ENCODE measurements at regions not wholly inside any gene's neighbourhood (a gene's known extent, or its start where the extent isn't known, plus 50 kb on each side); places are given as distances from the start of the nearest gene placed in this dataset.

DNA sequence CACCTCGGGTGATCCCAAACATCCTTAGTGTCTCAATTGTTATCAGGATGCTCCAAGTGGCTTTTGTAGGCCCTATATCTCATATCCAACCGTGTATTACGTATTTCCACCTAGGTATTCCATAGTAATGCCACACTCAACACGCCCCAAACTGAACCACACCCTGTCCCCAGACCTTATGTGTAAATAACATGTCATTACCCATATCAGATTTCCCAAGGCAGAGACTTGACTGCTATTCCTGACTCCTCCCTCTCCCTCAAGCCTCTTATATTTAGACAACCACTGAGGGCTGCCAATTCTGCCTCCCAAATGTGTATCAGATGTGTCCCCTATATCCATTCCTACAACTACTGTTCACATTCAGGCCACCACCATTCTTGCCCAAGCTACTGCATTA lies 132.8 kb upstream of the NCAM1 start:
- in situ Hi-C loops (cut with MboI; ENCODE audit: low pct_ligation_motif_present in 1 of 4, low pct_unique_long_range_greater_than_20kb in 1 of 4, low sequenced_read_pairs in 3 of 4), result no loop called here
- intact Hi-C loops (cut with DNase I; ENCODE audit: low total_unique reads), result no loop called here
- Histone ChIP-seq H3K36me3 (no peaks in the 10 kb centered on the region), H3K4me1 (no peaks in the 10 kb centered on the region), H3K9me3 (no peaks in the 10 kb centered on the region), H3K27me3 (no peaks in the 10 kb centered on the region), H3K27ac (no peak overlapping the region), H3K4me3 (no peak overlapping the region)
- DNase-seq, result no peak
- WGBS, 2 donors (ENCODE audit: low coverage in 1 of 2), result 57 to 68% methylated on average over 3 to 4 of the region's 4 CpGs
- TF ChIP-seq POLR2AphosphoS5 (IDR thresholded peaks at IDR 0.05) (no peak), POLR2A (IDR thresholded peaks at IDR 0.05) (no peak), EP300 (IDR thresholded peaks at IDR 0.05; ENCODE audit: low read depth) (no peak)
- TF ChIP-seq, protein P1, sequence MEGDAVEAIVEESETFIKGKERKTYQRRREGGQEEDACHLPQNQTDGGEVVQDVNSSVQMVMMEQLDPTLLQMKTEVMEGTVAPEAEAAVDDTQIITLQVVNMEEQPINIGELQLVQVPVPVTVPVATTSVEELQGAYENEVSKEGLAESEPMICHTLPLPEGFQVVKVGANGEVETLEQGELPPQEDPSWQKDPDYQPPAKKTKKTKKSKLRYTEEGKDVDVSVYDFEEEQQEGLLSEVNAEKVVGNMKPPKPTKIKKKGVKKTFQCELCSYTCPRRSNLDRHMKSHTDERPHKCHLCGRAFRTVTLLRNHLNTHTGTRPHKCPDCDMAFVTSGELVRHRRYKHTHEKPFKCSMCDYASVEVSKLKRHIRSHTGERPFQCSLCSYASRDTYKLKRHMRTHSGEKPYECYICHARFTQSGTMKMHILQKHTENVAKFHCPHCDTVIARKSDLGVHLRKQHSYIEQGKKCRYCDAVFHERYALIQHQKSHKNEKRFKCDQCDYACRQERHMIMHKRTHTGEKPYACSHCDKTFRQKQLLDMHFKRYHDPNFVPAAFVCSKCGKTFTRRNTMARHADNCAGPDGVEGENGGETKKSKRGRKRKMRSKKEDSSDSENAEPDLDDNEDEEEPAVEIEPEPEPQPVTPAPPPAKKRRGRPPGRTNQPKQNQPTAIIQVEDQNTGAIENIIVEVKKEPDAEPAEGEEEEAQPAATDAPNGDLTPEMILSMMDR (IDR thresholded peaks at IDR 0.05), result no peak

DNA sequence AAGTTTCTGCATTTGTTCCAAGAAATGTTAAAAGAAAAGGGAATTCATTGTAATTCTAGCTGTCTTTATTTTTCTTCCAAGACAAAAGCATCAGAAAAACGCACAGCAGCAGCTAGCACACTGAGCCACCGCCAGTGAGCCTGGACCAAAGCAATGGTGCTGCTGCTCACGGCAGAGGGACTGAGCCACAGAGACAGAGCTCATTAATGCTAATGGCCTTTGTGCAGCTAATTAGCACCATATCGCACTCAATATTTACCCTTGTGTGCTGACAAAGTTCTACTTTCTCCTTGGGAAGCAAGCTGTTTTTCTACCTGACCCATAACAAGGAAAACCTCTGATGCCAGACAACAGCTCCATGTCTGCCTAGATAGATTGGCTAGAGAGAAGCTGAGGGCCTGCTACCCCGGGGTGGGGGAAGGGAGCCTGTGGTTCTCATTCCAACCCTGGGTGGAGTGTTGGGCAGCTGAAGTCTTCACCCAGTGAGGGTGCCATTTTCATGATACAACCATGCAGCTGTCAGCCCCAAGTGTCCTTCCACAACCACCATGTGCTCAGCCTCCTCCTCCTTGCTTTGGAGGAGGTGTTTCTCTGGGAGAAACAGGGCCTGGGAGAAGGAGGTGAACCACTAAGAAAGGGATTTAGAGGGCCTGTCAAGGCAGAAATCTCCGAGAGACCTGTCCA lies 131.1 kb upstream of the NCAM1 start:
- TF ChIP-seq POLR2A (IDR thresholded peaks at IDR 0.05) (no peak), EP300 (IDR thresholded peaks at IDR 0.05; ENCODE audit: low read depth) (no peak), POLR2AphosphoS5 (IDR thresholded peaks at IDR 0.05) (no peak)
- TF ChIP-seq, protein P1 (IDR thresholded peaks at IDR 0.05), result no peak
- H3K27ac ChIP-seq, result no peak overlapping the region
- no peaks in the 10 kb centered on the region for H3K36me3 ChIP-seq
- in situ Hi-C loops (cut with MboI; ENCODE audit: low pct_ligation_motif_present in 1 of 4, low pct_unique_long_range_greater_than_20kb in 1 of 4, low sequenced_read_pairs in 3 of 4) (no loop called here), intact Hi-C loops (cut with DNase I; ENCODE audit: low total_unique reads) (no loop called here)
- no peaks in the 10 kb centered on the region for H3K27me3 ChIP-seq
- DNase-seq, result no peak
- no peaks in the 10 kb centered on the region for H3K9me3 ChIP-seq
- 83 to 84% methylated on average over 4 to 6 of the region's 6 CpGs for WGBS, 2 donors (ENCODE audit: low coverage in 1 of 2)
- H3K4me3 ChIP-seq, result no peak overlapping the region
- no peaks in the 10 kb centered on the region for H3K4me1 ChIP-seq

DNA sequence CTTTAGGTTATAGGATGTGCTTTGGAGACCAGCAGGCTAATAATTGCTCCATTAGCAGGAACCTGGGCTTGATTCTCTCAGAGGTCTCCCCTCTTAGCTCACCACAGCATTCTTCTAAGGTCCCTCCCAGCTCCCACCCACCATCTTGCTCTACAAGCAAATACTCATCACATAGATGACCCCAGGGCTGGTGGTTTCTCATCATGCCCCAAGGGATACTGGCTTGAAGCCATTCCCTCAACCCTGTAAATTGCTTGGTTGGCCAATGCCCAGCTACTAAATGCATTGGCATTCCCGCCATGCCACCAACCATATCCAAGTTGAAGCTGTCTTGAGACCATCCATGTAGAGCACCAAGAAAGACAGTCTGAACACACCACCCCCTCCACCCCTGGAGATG lies 130.2 kb upstream of the NCAM1 start:
- H3K27me3 ChIP-seq, result no peaks in the 10 kb centered on the region
- H3K27ac ChIP-seq, result no peak overlapping the region
- H3K4me3 ChIP-seq, result no peak overlapping the region
- no peaks in the 10 kb centered on the region for H3K36me3 ChIP-seq
- WGBS, 2 donors (ENCODE audit: low coverage in 1 of 2), result 95% methylated on average over 1 of the region's 1 CpG; no CpG with 5 or more reads in 1 of the 2 donors
- H3K4me1 ChIP-seq, result no peaks in the 10 kb centered on the region
- TF ChIP-seq POLR2A (IDR thresholded peaks at IDR 0.05), result no peak
- no peak for TF ChIP-seq POLR2AphosphoS5 (IDR thresholded peaks at IDR 0.05)
- TF ChIP-seq, protein P1 (IDR thresholded peaks at IDR 0.05), result no peak
- TF ChIP-seq EP300 (IDR thresholded peaks at IDR 0.05; ENCODE audit: low read depth), result no peak
- in situ Hi-C loops (cut with MboI; ENCODE audit: low pct_ligation_motif_present in 1 of 4, low pct_unique_long_range_greater_than_20kb in 1 of 4, low sequenced_read_pairs in 3 of 4), result no loop called here
- DNase-seq, result no peak
- H3K9me3 ChIP-seq, result no peaks in the 10 kb centered on the region
- intact Hi-C loops (cut with DNase I; ENCODE audit: low total_unique reads), result no loop called here

DNA sequence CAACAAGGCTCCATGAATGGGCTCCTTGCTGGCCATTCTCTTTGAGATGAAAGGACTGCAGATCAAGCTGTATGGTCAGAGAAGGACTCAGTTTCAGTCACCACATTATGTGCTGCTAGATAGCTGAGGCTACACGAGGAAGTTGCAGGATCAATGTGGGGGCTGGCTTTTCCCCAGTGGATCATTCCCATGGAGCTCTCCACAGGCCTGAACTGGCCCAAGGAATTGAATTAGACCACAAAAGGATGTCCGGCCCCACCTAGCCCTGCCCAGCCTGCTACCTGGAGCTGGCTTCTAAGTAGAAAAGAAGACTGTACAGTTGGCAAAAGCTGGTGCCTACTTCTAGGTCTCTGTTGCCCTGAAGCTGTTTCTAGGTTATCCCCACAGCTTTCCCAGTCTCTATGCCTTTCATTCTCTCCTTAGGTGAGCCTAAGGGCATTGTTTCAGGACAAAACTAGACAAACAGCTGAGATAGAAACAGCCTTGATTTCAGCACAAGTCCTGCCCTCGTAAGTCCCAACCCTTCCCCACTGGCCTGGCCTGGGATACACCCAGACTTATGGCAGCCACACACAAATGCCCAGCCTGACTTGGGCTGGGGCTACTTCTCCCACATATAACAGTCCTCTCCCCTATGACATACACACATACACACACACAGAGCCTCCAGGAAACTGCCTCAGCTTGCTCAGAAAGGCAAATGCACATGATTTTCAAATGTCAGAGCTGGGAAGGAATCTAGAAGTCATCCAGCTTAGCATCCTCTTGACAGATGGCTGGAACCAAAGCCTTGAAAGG lies 129.1 kb upstream of the NCAM1 start:
- TF ChIP-seq POLR2A (IDR thresholded peaks at IDR 0.05), result no peak
- no peak for TF ChIP-seq EP300 (IDR thresholded peaks at IDR 0.05; ENCODE audit: low read depth)
- no peak for TF ChIP-seq POLR2AphosphoS5 (IDR thresholded peaks at IDR 0.05)
- TF ChIP-seq, protein P1 (IDR thresholded peaks at IDR 0.05), result no peak
- intact Hi-C loops (cut with DNase I; ENCODE audit: low total_unique reads), result no loop called here
- DNase-seq, result no peak
- Histone ChIP-seq H3K27me3 (no peaks in the 10 kb centered on the region), H3K9me3 (no peaks in the 10 kb centered on the region), H3K27ac (no peak overlapping the region), H3K4me1 (no peaks in the 10 kb centered on the region), H3K4me3 (no peak overlapping the region), H3K36me3 (no peaks in the 10 kb centered on the region)
- in situ Hi-C loops (cut with MboI; ENCODE audit: low pct_ligation_motif_present in 1 of 4, low pct_unique_long_range_greater_than_20kb in 1 of 4, low sequenced_read_pairs in 3 of 4), result no loop called here
- WGBS, 2 donors (ENCODE audit: low coverage in 1 of 2), result 85 to 100% methylated on average over 1 to 3 of the region's 3 CpGs

All from transverse colon (tissue), 4 donors.